OCI-LY7 (cell line): ENCODE measurements at regions not wholly inside any gene's neighbourhood (a gene's known extent, or its start where the extent isn't known, plus 50 kb on each side); places are given as distances from the start of the nearest gene placed in this dataset.

Experiments
- BruUV-seq: library from RNA; stranded (reverse); fragments of 400-500 nt; replicated peaks from 2 replicates; lab custom pipeline; 2021; lab: Mats Ljungman, UMichigan
- CTCF ChIA-PET: fragments of 300-600 bp; sonication (Branson Sonifier 250); formaldehyde crosslinking; loops from one replicate; lab custom pipeline; 2022; ENCODE audit warnings: antibody characterized with exemption; ENCODE audit not compliant: unreplicated experiment; lab: Charles Lee
- POLR2A ChIA-PET: fragments of 300-600 bp; sonication (Branson Sonifier 250); formaldehyde crosslinking; loops from one replicate; lab custom pipeline; 2022; ENCODE audit warnings: antibody characterized with exemption; lab: Charles Lee
- DNase-seq: peaks from one replicate; pipeline ENCODE4 v3.0.0-alpha.2; 2015; ENCODE audit warnings: low spot score
- H2AFZ ChIP-seq: fragments of 200-600 bp; sonication (generic), shearing (Covaris generic); 2 replicates; pipeline ENCODE4 v1.6.1; 2014; ENCODE audit warnings: mild to moderate bottlenecking, antibody characterized with exemption, low read length, moderate library complexity
- H3K27ac ChIP-seq: fragments of 200-600 bp; sonication (generic); 2 replicates; pipeline ENCODE4 v1.5.1; 2014; ENCODE audit warnings: mixed run types, low read depth, mild to moderate bottlenecking, moderate library complexity, low read length, inconsistent platforms; ENCODE audit not compliant: poor library complexity, severe bottlenecking
- H3K36me3 ChIP-seq: fragments of 200-600 bp; sonication (generic); 2 replicates; pipeline ENCODE4 v1.6.1; 2014; ENCODE audit warnings: mild to moderate bottlenecking, antibody characterized with exemption, low read length, moderate library complexity, mixed read lengths; ENCODE audit not compliant: insufficient read depth
- H3K4me1 ChIP-seq: fragments of 200-600 bp; sonication (generic); 2 replicates; pipeline ENCODE4 v1.5.1; 2014; ENCODE audit warnings: mild to moderate bottlenecking, low read length; ENCODE audit not compliant: insufficient read depth, poor library complexity, severe bottlenecking
- H3K4me2 ChIP-seq: fragments of 200-600 bp; sonication (generic); 2 replicates; pipeline ENCODE4 v1.6.1; 2014; ENCODE audit warnings: mild to moderate bottlenecking, low read length
- H3K4me3 ChIP-seq: fragments of 200-600 bp; sonication (generic); 2 replicates; pipeline ENCODE4 v1.5.1; 2014; ENCODE audit warnings: mild to moderate bottlenecking, low read depth, low read length; ENCODE audit not compliant: poor library complexity, severe bottlenecking
- H3K79me2 ChIP-seq: fragments of 200-600 bp; sonication (generic); 2 replicates; pipeline ENCODE4 v1.6.1; 2016; ENCODE audit warnings: low read depth, mild to moderate bottlenecking, low read length, moderate library complexity, mixed read lengths; ENCODE audit not compliant: insufficient read depth
- H3K9me2 ChIP-seq: fragments of 200-600 bp; sonication (generic); 2 replicates; pipeline ENCODE4 v1.6.1; 2016; ENCODE audit warnings: mild to moderate bottlenecking, low read length, mixed read lengths; ENCODE audit not compliant: insufficient read depth
- H3K9me3 ChIP-seq: fragments of 200-600 bp; sonication (generic); 2 replicates; pipeline ENCODE4 v1.6.1; 2014; ENCODE audit warnings: mild to moderate bottlenecking, mixed run types, low read length, mixed read lengths
- H4K20me1 ChIP-seq: fragments of 200-600 bp; sonication (generic); 2 replicates; pipeline ENCODE4 v1.6.1; 2014; ENCODE audit warnings: mild to moderate bottlenecking, antibody characterized with exemption, low read length, moderate library complexity, mixed read lengths; ENCODE audit not compliant: insufficient read depth
- CTCF ChIP-seq: fragments of 200-600 bp; sonication (generic); conservative IDR thresholded peaks from 2 replicates; pipeline ENCODE4 v1.5.1; 2014; ENCODE audit warnings: mild to moderate bottlenecking, antibody characterized with exemption, low read length, moderate library complexity, mixed read lengths
- EZH2phosphoT487 ChIP-seq: fragments of 200-600 bp; sonication (generic); IDR thresholded peaks from 2 replicates; pipeline ENCODE4 v1.6.1; 2018; ENCODE audit warnings: low read depth, borderline replicate concordance, mild to moderate bottlenecking, mixed run types, antibody characterized with exemption, low read length, moderate library complexity, mixed read lengths
- intact Hi-C: fragments of 100-400 bp; cut with micrococcal nuclease; formaldehyde crosslinking; loops from one replicate; pipeline ENCODE4 v1.10.0; 2022; ENCODE audit not compliant: unreplicated experiment

- CTCF ChIA-PET: interaction anchor here (0.5 kb wide), 1 partner anchor 552 kb away, joined by 3 read pairs; no protein-coding TSS in a partner anchor
- no peak for DNase-seq
- Histone ChIP-seq H3K4me2 (no peak overlapping the region), H2AFZ (no peak overlapping the region), H3K4me3 (no peak overlapping the region), H3K27ac (no peak overlapping the region), H4K20me1 (no peaks in the 10 kb centered on the region), H3K36me3 (no peaks in the 10 kb centered on the region), H3K79me2 (no peaks in the 10 kb centered on the region), H3K9me3 (no peaks in the 10 kb centered on the region), H3K9me2 (no peaks in the 10 kb centered on the region), H3K4me1 (no peaks in the 10 kb centered on the region)
- intact Hi-C loops: no loop called here
- POLR2A ChIA-PET: interaction anchor here (1.1 to 1.5 kb wide), 2 partner anchors 14 to 17 kb away, joined by 3 read pairs; no protein-coding TSS in a partner anchor
- no TSS peak for BruUV-seq
- TF ChIP-seq CTCF (no peak), EZH2phosphoT487 (no peak)
Measured at GRCh38 chr2:19137433-19137832, 221.0 kb downstream of the OSR1 start.

- H3K4me1 ChIP-seq: no peaks in the 10 kb centered on the region
Measured at GRCh38 chr2:19132967-19133366, 225.5 kb downstream of the OSR1 start.

More at GRCh38 chr2:19132967-19133366, 225.5 kb downstream of the OSR1 start:
- ChIA-PET POLR2A (no interaction called here), CTCF (no interaction called here)
- Histone ChIP-seq H2AFZ (no peak overlapping the region), H4K20me1 (no peaks in the 10 kb centered on the region), H3K9me3 (no peaks in the 10 kb centered on the region), H3K36me3 (no peaks in the 10 kb centered on the region), H3K4me2 (no peak overlapping the region), H3K4me3 (no peak overlapping the region), H3K27ac (no peak overlapping the region), H3K9me2 (no peaks in the 10 kb centered on the region), H3K79me2 (no peaks in the 10 kb centered on the region)
- DNase-seq: no peak
- intact Hi-C loops: no loop called here
- no TSS peak for BruUV-seq
- TF ChIP-seq EZH2phosphoT487 (no peak), CTCF (no peak)
